ENCODE measurements at regions not wholly inside any gene's neighbourhood (a gene's known extent, or its start where the extent isn't known, plus 50 kb on each side); places are given as distances from the start of the nearest gene placed in this dataset.

- no peak for DNase-seq (ENCODE audit: low read depth)
Measured at GRCh38 chr16:82567175-82567574, 59.6 kb upstream of the CDH13 start.

- no peak for DNase-seq (ENCODE audit: low read depth)
Measured at GRCh38 chr16:82563401-82563800, 63.4 kb upstream of the CDH13 start.

- DNase-seq (ENCODE audit: low read depth), result no peak
Measured at GRCh38 chr16:82562183-82562683, 64.5 kb upstream of the CDH13 start.

GRCh38 chr16:82560805-82561325, 65.9 kb upstream of the CDH13 start:
- DNase-seq (ENCODE audit: low read depth), result no peak

- DNase-seq (ENCODE audit: low read depth), result no peak
Measured at GRCh38 chr16:82544378-82545160, 82.2 kb upstream of the CDH13 start.

- no peak for DNase-seq (ENCODE audit: low read depth)
Measured at GRCh38 chr16:82542714-82543113, 84.1 kb upstream of the CDH13 start.

GRCh38 chr16:82541103-82541502, 85.7 kb upstream of the CDH13 start:
- no peak for DNase-seq (ENCODE audit: low read depth)

- DNase-seq (ENCODE audit: low read depth), result no peak
Measured at GRCh38 chr16:82535764-82536163, 91.0 kb upstream of the CDH13 start.

GRCh38 chr16:82535262-82535661, 91.5 kb upstream of the CDH13 start:
- DNase-seq (ENCODE audit: low read depth), result no peak

- DNase-seq (ENCODE audit: low read depth), result no peak
Measured at GRCh38 chr16:82533189-82533588, 93.6 kb upstream of the CDH13 start.

GRCh38 chr16:82530883-82531282, 95.9 kb upstream of the CDH13 start:
- no peak for DNase-seq (ENCODE audit: low read depth)

- no peak for DNase-seq (ENCODE audit: low read depth)
Measured at GRCh38 chr16:82527101-82527500, 99.7 kb upstream of the CDH13 start.

GRCh38 chr16:82524976-82525375, 101.8 kb upstream of the CDH13 start:
- no peak for DNase-seq (ENCODE audit: low read depth)

GRCh38 chr16:82523815-82524214, 103.0 kb upstream of the CDH13 start:
- DNase-seq (ENCODE audit: low read depth), result no peak

GRCh38 chr16:82522026-82522425, 104.7 kb upstream of the CDH13 start:
- no peak for DNase-seq (ENCODE audit: low read depth)

GRCh38 chr16:82518811-82519210, 108.0 kb upstream of the CDH13 start:
- no peak for DNase-seq (ENCODE audit: low read depth)

GRCh38 chr16:82514262-82514661, 112.5 kb upstream of the CDH13 start:
- DNase-seq (ENCODE audit: low read depth), result no peak

GRCh38 chr16:82510789-82511305, 115.9 kb upstream of the CDH13 start:
- no peak for DNase-seq (ENCODE audit: low read depth)

- no peak for DNase-seq (ENCODE audit: low read depth)
Measured at GRCh38 chr16:82509691-82510430, 116.9 kb upstream of the CDH13 start.

GRCh38 chr16:82506692-82507670, 119.8 kb upstream of the CDH13 start:
- no peak for DNase-seq (ENCODE audit: low read depth)

GRCh38 chr16:82504836-82505235, 121.9 kb upstream of the CDH13 start:
- no peak for DNase-seq (ENCODE audit: low read depth)

GRCh38 chr16:82499302-82499701, 127.5 kb upstream of the CDH13 start:
- DNase-seq (ENCODE audit: low read depth), result no peak

Data from CMK (cell line).